H1 (cell line): ENCODE measurements at regions not wholly inside any gene's neighbourhood (a gene's known extent, or its start where the extent isn't known, plus 50 kb on each side); places are given as distances from the start of the nearest gene placed in this dataset.

Experiments
- CTCF ChIA-PET: fragments of 300-600 bp; sonication (Branson Sonifier 250); formaldehyde crosslinking; loops from one replicate; lab custom pipeline; 2021; ENCODE audit not compliant: partially characterized antibody; lab: Charles Lee
- POLR2A ChIA-PET: fragments of 300-600 bp; sonication (Branson Sonifier 250); formaldehyde crosslinking; loops from one replicate; lab custom pipeline; 2021; ENCODE audit warnings: inconsistent platforms; ENCODE audit not compliant: partially characterized antibody; lab: Charles Lee
- DNase-seq, 2 experiments: peaks; one replicate each; pipeline versions ENCODE4 v3.0.0 to v3.0.0-alpha.2; 2010 to 2022; ENCODE audit warnings: low spot score in 2 of 2, low read depth in 1 of 2, mixed read lengths in 1 of 2
- FAIRE-seq: peaks from 2 replicates; lab custom pipeline; 2011; peaks lifted over from hg19 to GRCh38; lab: Jason Lieb, UNC
- H2AFZ ChIP-seq: 2 replicates; pipeline ENCODE4 v1.8.1; 2012; ENCODE audit warnings: low read length, inconsistent platforms
- H2AK5ac ChIP-seq: 2 replicates; pipeline ENCODE4 v1.6.1; 2013; ENCODE audit warnings: low read depth, low read length
- H2BK120ac ChIP-seq: replicated peaks from 2 replicates; pipeline ENCODE3; 2013; ENCODE audit warnings: low read depth, low read length, inconsistent platforms
- H2BK12ac ChIP-seq: 2 replicates; pipeline ENCODE4 v1.6.1; 2013; ENCODE audit warnings: low read depth, low read length
- H2BK15ac ChIP-seq: 2 replicates; pipeline ENCODE4 v1.6.1; 2013; ENCODE audit warnings: low read length
- H2BK20ac ChIP-seq: 2 replicates; pipeline ENCODE4 v1.6.1; 2013; ENCODE audit warnings: low read length
- H2BK5ac ChIP-seq: 2 replicates; pipeline ENCODE4 v1.6.1; 2013; ENCODE audit warnings: low read depth, low read length
- H3K14ac ChIP-seq: 2 replicates; pipeline ENCODE4 v1.6.1; 2013; ENCODE audit warnings: inconsistent platforms; ENCODE audit not compliant: insufficient read length
- H3K18ac ChIP-seq: 2 replicates; pipeline ENCODE4 v1.6.1; 2013; ENCODE audit warnings: low read length; ENCODE audit errors: extremely low read depth
- H3K23ac ChIP-seq: 2 replicates; pipeline ENCODE4 v1.6.1; 2013; ENCODE audit warnings: inconsistent platforms; ENCODE audit not compliant: insufficient read length
- H3K23me2 ChIP-seq: 2 replicates; pipeline ENCODE4 v1.6.1; 2013; ENCODE audit warnings: low read depth, low read length
- H3K27ac ChIP-seq: 2 replicates; pipeline ENCODE4 v1.6.1; 2011; ENCODE audit warnings: low read depth, low read length, inconsistent platforms
- H3K27me3 ChIP-seq, 4 experiments: replicated peaks in 1 of 4; 1 replicate in 1 of 4; 2 replicates in 3 of 4; pipeline versions ENCODE4 v1.6.1 to v1.8.1; 2011 to 2013; ENCODE audit warnings: low read length in 3 of 4, mild to moderate bottlenecking in 3 of 4, inconsistent platforms in 2 of 4, mixed read lengths in 2 of 4, moderate library complexity in 1 of 4; ENCODE audit not compliant: control insufficient read depth in 3 of 4, insufficient read depth in 3 of 4; ENCODE audit errors: extremely low read depth in 1 of 4
- H3K36me3 ChIP-seq, 4 experiments: 2 replicates each; pipeline versions ENCODE4 v1.6.1 to v1.8.1; 2011 to 2013; ENCODE audit warnings: mild to moderate bottlenecking in 4 of 4, low read length in 3 of 4, moderate library complexity in 2 of 4, control low read depth in 1 of 4, inconsistent platforms in 1 of 4; ENCODE audit not compliant: insufficient read depth in 4 of 4, control insufficient read depth in 2 of 4
- H3K4ac ChIP-seq: replicated peaks from 2 replicates; pipeline ENCODE3; 2013; ENCODE audit warnings: low read length, low read depth, mixed read lengths, inconsistent platforms; ENCODE audit not compliant: insufficient read length
- H3K4me1 ChIP-seq, 4 experiments: replicated peaks in 1 of 4; 1 replicate in 1 of 4; 2 replicates in 3 of 4; pipeline versions ENCODE4 v1.6.1 to v1.8.1; 2011 to 2013; ENCODE audit warnings: low read length in 3 of 4, inconsistent platforms in 2 of 4, mixed read lengths in 1 of 4; ENCODE audit not compliant: insufficient read depth in 4 of 4, control insufficient read depth in 3 of 4
- H3K4me2 ChIP-seq, 2 experiments: 2 replicates each; pipeline versions ENCODE4 v1.6.1 to v1.8.1; 2011 to 2013; ENCODE audit warnings: low read depth in 2 of 2, low read length in 2 of 2, control low read depth in 1 of 2, inconsistent platforms in 1 of 2, mild to moderate bottlenecking in 1 of 2; ENCODE audit not compliant: insufficient read depth in 1 of 2
- H3K4me3 ChIP-seq, 4 experiments: fragments of 200-600, 300-600 bp in 1 of 4; sonication (generic), shearing (Covaris generic), sonication (Bioruptor Twin) in 1 of 4; 2 replicates each; pipeline versions ENCODE4 v1.5.1 to v1.8.1; 2011 to 2016; ENCODE audit warnings: low read length in 4 of 4, low read depth in 3 of 4, control low read depth in 2 of 4, inconsistent platforms in 2 of 4, mild to moderate bottlenecking in 2 of 4, mixed read lengths in 1 of 4, moderate library complexity in 1 of 4; ENCODE audit not compliant: insufficient read depth in 2 of 4; ENCODE audit errors: extremely low read depth in 1 of 4
- H3K56ac ChIP-seq: replicated peaks from 2 replicates; pipeline ENCODE3; 2013; ENCODE audit warnings: low read depth, mild to moderate bottlenecking, mixed read lengths, low read length, inconsistent platforms; ENCODE audit not compliant: insufficient read length
- H3K79me1 ChIP-seq: 2 replicates; pipeline ENCODE4 v1.6.1; 2013; ENCODE audit warnings: low read depth, low read length, control low read depth
- H3K79me2 ChIP-seq, 2 experiments: 2 replicates each; pipeline versions ENCODE4 v1.6.1 to v1.8.1; 2012 to 2013; ENCODE audit warnings: low read length in 2 of 2, mild to moderate bottlenecking in 2 of 2, inconsistent platforms in 1 of 2; ENCODE audit not compliant: insufficient read depth in 2 of 2, control insufficient read depth in 1 of 2
- H3K9ac ChIP-seq, 4 experiments: replicated peaks in 1 of 4; 1 replicate in 1 of 4; 2 replicates in 3 of 4; pipeline versions ENCODE4 v1.6.1 to v1.8.1; 2011 to 2013; ENCODE audit warnings: low read depth in 3 of 4, low read length in 3 of 4, control low read depth in 2 of 4, mild to moderate bottlenecking in 2 of 4, moderate library complexity in 2 of 4, inconsistent platforms in 1 of 4; ENCODE audit errors: extremely low read depth in 1 of 4
- H3K9me3 ChIP-seq, 2 experiments: 2 replicates each; pipeline versions ENCODE4 v1.6.1 to v1.8.1; 2012 to 2013; ENCODE audit warnings: mild to moderate bottlenecking in 2 of 2, moderate library complexity in 2 of 2, control low read depth in 1 of 2, inconsistent platforms in 1 of 2, low read depth in 1 of 2, low read length in 1 of 2, mixed read lengths in 1 of 2; ENCODE audit not compliant: insufficient read depth in 2 of 2
- H4K20me1 ChIP-seq, 2 experiments: replicated peaks in 1 of 2; 2 replicates each; pipeline versions ENCODE3 to v1.8.1; 2011 to 2013; ENCODE audit warnings: inconsistent platforms in 2 of 2, low read length in 2 of 2, mild to moderate bottlenecking in 1 of 2; ENCODE audit not compliant: insufficient read depth in 2 of 2, control insufficient read depth in 1 of 2
- H4K5ac ChIP-seq: 2 replicates; pipeline ENCODE4 v1.6.1; 2013; ENCODE audit warnings: low read length, low read depth, mixed read lengths, inconsistent platforms; ENCODE audit not compliant: insufficient read length
- H4K8ac ChIP-seq: 2 replicates; pipeline ENCODE4 v1.8.0; 2013; ENCODE audit warnings: mild to moderate bottlenecking, moderate library complexity, low read length, inconsistent platforms; ENCODE audit not compliant: insufficient read depth; ENCODE audit errors: extremely low read depth
- H4K91ac ChIP-seq: replicated peaks from 2 replicates; pipeline ENCODE3; 2013; ENCODE audit warnings: low read length, mixed read lengths, inconsistent platforms; ENCODE audit not compliant: insufficient read length
- CBX5 ChIP-seq: fragments of 300-800, 300-1000 bp; sonication (generic); IDR thresholded peaks from 2 replicates; pipeline ENCODE4 v1.7.1; 2016; ENCODE audit warnings: antibody characterized with exemption, low read length, low read depth
- CHD2 ChIP-seq: IDR thresholded peaks from 2 replicates; pipeline ENCODE4 v1.6.1; 2012; ENCODE audit warnings: low read length, improper control_type of control experiment
- CREB1 ChIP-seq: IDR thresholded peaks from 2 replicates; pipeline ENCODE4 v1.6.1; 2012; ENCODE audit warnings: inconsistent platforms
- CTBP2 ChIP-seq: IDR thresholded peaks from 2 replicates; pipeline ENCODE4 v1.7.0; 2011; ENCODE audit warnings: borderline replicate concordance, mild to moderate bottlenecking, moderate library complexity, mixed read lengths, low read length; ENCODE audit not compliant: insufficient read depth, insufficient read length
- E2F6 ChIP-seq: IDR thresholded peaks from 2 replicates; pipeline ENCODE4 v1.6.1; 2012; ENCODE audit warnings: inconsistent platforms
- GABPA ChIP-seq: IDR thresholded peaks from 2 replicates; pipeline ENCODE4 v1.6.1; 2011; ENCODE audit warnings: mild to moderate bottlenecking, low read length, moderate library complexity, borderline replicate concordance; ENCODE audit not compliant: insufficient read depth
- KDM1A ChIP-seq: fragments of 200-600, 300-600 bp; sonication (generic); IDR thresholded peaks from 2 replicates; pipeline ENCODE4 v1.7.1; 2016; ENCODE audit warnings: mild to moderate bottlenecking, low read length, borderline replicate concordance
- KDM4A ChIP-seq: IDR thresholded peaks from one replicate; pipeline ENCODE4 v1.7.1; 2012; ENCODE audit warnings: low read depth, mild to moderate bottlenecking, moderate library complexity, low read length, inconsistent platforms; ENCODE audit not compliant: severe bottlenecking
- RNF2 ChIP-seq: fragments of 200-900, 300-1000 bp; sonication (generic); IDR thresholded peaks from 2 replicates; pipeline ENCODE4 v1.7.1; 2016; ENCODE audit warnings: borderline replicate concordance, low read depth, mild to moderate bottlenecking, antibody characterized with exemption, low read length; ENCODE audit not compliant: poor library complexity, severe bottlenecking; ENCODE audit errors: missing control alignments
- RXRA ChIP-seq: IDR thresholded peaks from 2 replicates; pipeline ENCODE4 v1.6.1; 2011; ENCODE audit warnings: low read depth, mild to moderate bottlenecking, low read length, moderate library complexity; ENCODE audit not compliant: insufficient read depth
- SIX5 ChIP-seq: IDR thresholded peaks from 2 replicates; pipeline ENCODE4 v1.6.1; 2011; ENCODE audit warnings: mild to moderate bottlenecking, low read depth, low read length
- SRF ChIP-seq: IDR thresholded peaks from 2 replicates; pipeline ENCODE4 v1.6.1; 2011; ENCODE audit warnings: mild to moderate bottlenecking, low read depth, low read length, moderate library complexity
- TBP ChIP-seq: IDR thresholded peaks from 2 replicates; pipeline ENCODE4 v1.6.1; 2011; ENCODE audit warnings: low read depth, low read length, improper control_type of control experiment
- TEAD4 ChIP-seq: IDR thresholded peaks from 2 replicates; pipeline ENCODE4 v1.6.1; 2012; ENCODE audit warnings: low read depth, low read length, inconsistent platforms, mixed read lengths
- WGBS, 2 experiments: shearing (Covaris generic) in 1 of 2; methylation state at CpG; one replicate each; pipeline versions ENCODE4 v1.1.6 to v1.1.7; 2013 to 2015; ENCODE audit warnings: low lambda C conversion rate in 2 of 2, mixed read lengths in 2 of 2, inconsistent platforms in 1 of 2, low coverage in 1 of 2, missing lambda C conversion rate in 1 of 2; ENCODE audit not compliant: insufficient replicate concordance in 2 of 2, insufficient coverage in 1 of 2, insufficient read length in 1 of 2; ENCODE audit errors: extremely low coverage in 1 of 2, missing lambda C conversion rate in 1 of 2; 5-methylcytosine and 5-hydroxymethylcytosine counted together

GRCh38 chr12:5232291-5232690, 188.6 kb downstream of the KCNA5 start:
- WGBS, 2 experiments, result 97% methylated on average over 3 of the region's 3 CpGs; no CpG with 5 or more reads in 1 of the 2 experiments
- H4K20me1 ChIP-seq, result no peaks in the 10 kb centered on the region
- H3K27me3 ChIP-seq, result no peaks in the 10 kb centered on the region
- H3K56ac ChIP-seq, result no peak overlapping the region
- no peak overlapping the region for H2AFZ ChIP-seq
- no peak overlapping the region for H2BK5ac ChIP-seq
- H2BK15ac ChIP-seq, result no peak overlapping the region
- no peak overlapping the region for H3K4ac ChIP-seq
- H3K27ac ChIP-seq, result no peak overlapping the region
- no peak overlapping the region for H3K4me2 ChIP-seq
- H4K8ac ChIP-seq, result no peak overlapping the region
- no peak overlapping the region for H4K5ac ChIP-seq
- H3K23ac ChIP-seq, result no peak overlapping the region
- H3K9ac ChIP-seq, result no peak overlapping the region
- H3K4me1 ChIP-seq, result no peaks in the 10 kb centered on the region
- H4K91ac ChIP-seq, result no peak overlapping the region
- no peaks in the 10 kb centered on the region for H3K79me2 ChIP-seq
- H2BK120ac ChIP-seq, result no peak overlapping the region
- ChIA-PET POLR2A (interaction anchor here (0.6 to 1.3 kb wide), 2 partner anchors 14 to 242 kb away, joined by 3 to 4 read pairs; no protein-coding TSS in a partner anchor), CTCF (interaction anchor here (1.0 to 1.6 kb wide), 3 partner anchors 10 to 206 kb away, joined by 3 to 5 read pairs (median 3); no protein-coding TSS in a partner anchor)
- no peak overlapping the region for H2BK12ac ChIP-seq
- FAIRE-seq (no peak), DNase-seq (no peak)
- H2AK5ac ChIP-seq, result no peak overlapping the region
- H3K4me3 ChIP-seq, result no peak overlapping the region
- no peaks in the 10 kb centered on the region for H3K36me3 ChIP-seq
- no peak overlapping the region for H3K14ac ChIP-seq
- H2BK20ac ChIP-seq, result no peak overlapping the region
- H3K23me2 ChIP-seq, result no peaks in the 10 kb centered on the region
- no peaks in the 10 kb centered on the region for H3K79me1 ChIP-seq
- no peak overlapping the region for H3K18ac ChIP-seq
- H3K9me3 ChIP-seq, result 0 out of 4 replicates have a peak, but pooled peaks cover 0 to 3% of the 10 kb centered on the region in 2 experiments
- no peak for TF ChIP-seq KDM1A
- TF ChIP-seq GABPA, result no peak
- TF ChIP-seq TEAD4, result no peak
- no peak for TF ChIP-seq RXRA
- TF ChIP-seq CTBP2, result no peak
- no peak for TF ChIP-seq CREB1
- no peak for TF ChIP-seq KDM4A
- no peak for TF ChIP-seq SRF
- no peak for TF ChIP-seq CBX5
- TF ChIP-seq E2F6, result no peak
- no peak for TF ChIP-seq TBP
- no peak for TF ChIP-seq SIX5
- TF ChIP-seq RNF2, result no peak
- no peak for TF ChIP-seq CHD2
